UCSD-AML1 (cell line): ENCODE measurements at regions not wholly inside any gene's neighbourhood (a gene's known extent, or its start where the extent isn't known, plus 50 kb on each side); places are given as distances from the start of the nearest gene placed in this dataset.
"Not testable (repeated sequence)": the region's sequence is repeated elsewhere in the genome, so short reads cannot be mapped to it uniquely, and the experiment has no call there.

Source experiments
- DNase-seq: peaks from one replicate; lab custom pipeline; 2025; ENCODE audit not compliant: unreplicated experiment; lab: John Stamatoyannopoulos, UW

DNA sequence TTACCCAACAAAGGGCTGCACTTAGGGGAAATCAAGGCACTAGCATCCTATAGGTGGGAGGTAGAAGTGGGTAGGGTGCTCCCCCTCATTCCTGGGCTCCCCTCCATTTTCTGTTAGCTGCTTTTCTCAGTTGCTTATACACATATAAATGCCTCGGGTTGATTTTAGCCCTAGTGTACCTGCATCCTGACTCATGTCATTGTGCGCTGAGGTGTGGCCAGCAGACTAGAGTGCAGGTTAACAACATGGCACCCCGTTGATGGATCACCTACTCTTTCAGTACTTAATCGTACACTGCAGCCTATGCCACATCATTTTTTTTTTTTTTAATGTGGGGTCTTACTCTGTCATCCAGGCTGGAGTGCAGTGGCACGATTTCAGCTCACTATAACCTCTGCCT lies 144.0 kb upstream of the ITGB1 start:
- DNase-seq: no peak

DNA sequence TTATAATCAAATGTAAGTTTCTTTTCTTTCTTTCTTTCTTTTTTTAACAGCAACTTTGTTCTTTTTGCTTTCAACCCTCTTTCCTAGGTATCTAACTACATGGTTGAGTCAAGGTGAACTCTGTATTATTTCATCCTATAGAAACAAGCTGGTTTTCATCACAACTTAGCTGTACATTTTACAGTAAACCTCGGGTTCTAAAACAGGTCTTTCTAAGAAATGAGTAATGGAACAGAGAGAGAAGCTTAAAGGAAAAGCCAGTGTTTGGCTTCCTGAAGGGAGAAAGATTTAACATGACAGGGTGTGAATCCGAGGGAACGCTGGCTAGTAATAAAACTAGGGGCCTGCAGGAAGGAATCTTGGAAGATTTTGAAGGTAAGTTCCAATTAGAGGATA lies 143.4 kb upstream of the ITGB1 start:
- no peak for DNase-seq

DNA sequence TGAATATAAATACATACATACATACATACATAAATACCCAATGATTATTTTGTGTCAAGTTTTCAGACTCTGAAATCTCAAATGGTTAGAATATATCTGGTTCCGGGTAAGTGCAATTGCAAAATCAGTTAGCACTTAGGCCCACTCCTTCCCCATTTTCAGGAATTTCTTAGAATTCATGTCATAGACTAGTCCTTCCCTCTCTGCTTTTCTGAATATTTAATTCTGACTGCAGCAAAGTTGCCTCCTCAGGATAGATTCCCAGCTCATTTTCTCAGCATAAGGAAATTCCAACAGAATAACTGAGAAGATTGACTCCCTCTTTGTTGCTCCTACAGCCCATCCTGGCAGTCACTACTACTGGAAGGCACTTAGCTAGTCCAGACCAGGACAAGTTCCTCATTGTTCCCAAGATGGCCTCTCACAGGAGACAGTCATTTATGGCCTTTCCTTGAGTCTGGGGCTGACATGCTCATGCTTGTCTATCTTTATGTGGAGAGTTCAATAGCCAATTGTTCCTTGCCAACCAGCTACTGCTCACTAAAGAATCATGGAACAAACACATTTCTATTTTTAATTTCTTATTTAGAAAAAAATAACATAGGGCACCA lies 142.9 kb upstream of the ITGB1 start:
- DNase-seq: no peak

DNA sequence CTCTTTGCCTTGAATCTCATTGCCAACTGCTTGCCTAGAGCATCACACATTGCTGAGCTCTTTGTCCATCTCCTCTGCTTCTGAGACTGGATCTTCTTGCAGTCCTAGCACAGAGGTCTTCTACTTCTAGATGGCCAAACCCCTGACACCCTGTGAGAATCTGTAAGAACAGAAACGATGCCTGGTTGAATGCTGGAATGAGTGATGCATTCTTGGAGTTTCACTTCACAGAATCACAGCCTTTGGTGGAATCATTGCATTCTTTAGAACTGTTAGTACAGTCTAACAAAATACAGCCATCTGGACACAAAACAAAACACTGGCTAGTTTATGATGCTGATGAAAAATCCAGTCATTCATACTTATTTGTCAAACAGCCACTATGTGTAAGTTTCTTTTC lies 141.7 kb upstream of the ITGB1 start:
- DNase-seq: no peak

DNA sequence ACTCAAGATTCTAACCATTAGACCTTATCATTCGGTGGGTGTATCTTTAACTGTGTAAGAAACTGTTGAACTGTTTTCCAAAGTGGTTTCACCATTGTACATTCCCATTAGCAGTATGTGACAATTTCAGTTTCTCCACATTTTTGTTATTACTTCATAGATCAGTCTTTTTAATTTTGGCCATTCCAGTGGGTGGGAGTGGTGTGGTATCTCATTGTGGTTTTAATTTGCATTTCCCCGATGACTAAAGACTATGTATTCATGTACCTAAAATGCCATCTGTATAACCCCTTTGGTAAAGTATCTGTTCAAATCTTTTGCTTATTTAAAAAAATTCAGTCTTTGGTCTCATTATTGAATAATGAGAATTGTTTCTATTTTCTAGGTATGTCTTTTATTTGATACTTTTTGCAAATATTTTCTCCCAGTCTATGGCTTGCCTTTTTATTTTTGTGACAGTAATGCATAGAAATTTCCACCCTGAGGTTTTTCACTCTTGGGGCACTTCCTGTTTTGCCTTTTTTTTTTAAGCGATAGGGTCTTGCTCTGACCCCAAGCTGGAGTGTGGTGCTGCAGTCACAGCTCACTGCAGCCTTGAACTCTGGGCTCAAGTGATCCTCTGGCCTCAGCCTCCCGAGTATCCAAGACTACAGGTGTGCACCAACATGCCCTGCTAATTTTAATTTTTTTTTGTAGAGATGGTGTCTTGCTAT lies 141.1 kb upstream of the ITGB1 start:
- DNase-seq: no peak

DNA sequence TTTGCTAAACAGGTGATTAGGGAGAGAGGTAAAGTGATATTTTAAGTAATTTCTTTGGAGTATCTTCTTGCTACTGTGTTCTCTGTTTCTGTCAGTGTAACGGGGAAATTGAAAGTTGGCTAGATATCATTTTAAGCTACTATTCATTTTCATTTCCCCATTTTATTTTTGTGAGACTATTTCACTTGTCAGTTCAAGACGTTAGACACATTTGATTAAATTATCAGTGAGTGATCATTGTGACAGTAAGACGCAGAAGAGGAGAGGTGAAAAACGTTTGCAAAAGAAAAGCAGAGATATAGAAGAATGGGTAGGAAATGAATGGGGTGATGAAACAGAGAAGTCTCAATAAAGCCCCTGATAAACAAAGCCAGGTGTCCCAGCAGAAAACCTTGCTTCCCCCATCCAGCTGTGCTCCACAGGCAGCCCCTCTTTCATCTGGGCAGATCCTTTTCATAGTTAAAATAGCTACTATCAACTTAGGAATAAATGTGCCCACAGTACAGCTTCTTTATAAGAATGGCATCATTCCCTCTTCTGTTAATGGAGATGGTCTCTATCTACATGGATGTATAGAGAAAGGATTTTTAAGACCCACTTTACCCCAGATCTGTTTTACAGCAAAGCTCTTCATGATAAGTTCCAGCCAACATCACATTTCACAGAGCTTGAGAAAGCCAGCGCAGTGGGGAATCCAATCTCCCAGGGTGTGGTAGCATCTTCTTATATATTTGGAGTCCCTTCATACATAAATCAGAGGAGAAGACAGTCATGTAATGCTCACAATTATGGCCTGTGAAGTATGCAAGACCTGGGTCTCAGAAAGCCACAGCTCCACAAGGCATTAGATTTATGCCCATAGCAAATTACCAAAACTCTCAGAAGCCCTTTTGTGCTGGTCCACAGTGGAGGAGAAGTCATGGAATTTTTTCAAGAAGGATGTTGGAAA lies 138.1 kb upstream of the ITGB1 start:
- DNase-seq: no peak

DNA sequence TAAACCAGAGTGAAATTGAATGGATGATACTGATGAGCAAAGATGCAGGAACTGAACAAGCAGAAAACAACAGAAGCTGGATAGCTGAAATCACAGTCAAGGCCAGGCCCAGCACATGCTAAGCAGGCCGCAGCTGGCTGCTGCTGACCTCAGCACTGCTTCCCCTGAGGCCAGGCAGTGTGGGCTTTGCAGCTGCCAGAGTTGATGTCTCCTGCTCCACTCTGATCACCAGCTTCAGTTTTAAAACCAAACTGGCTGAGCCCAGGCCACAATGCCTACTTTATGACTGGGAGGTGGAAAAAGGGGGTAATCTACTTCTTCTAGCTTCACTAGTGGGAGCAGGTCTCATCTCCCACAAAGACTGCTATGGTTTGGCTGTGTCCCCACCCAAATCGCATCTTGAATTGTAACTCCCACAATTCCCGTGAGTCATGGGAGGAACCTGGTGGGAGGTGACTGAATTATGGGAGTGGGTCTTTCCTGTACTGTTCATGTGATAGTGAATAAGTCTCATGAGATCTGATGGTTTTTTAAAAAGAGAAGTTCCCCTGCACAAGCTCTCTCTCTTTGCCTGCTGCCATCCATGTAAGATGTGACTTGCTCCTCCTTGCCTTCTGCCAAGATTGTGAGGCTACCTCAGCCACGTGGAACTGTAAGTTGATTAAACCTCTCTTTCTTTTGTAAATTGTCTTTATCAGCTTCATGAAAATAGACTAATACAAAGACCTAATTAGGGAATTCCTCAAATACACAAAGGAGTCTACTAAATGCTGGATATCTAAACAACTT lies 136.4 kb upstream of the ITGB1 start:
- no peak for DNase-seq

DNA sequence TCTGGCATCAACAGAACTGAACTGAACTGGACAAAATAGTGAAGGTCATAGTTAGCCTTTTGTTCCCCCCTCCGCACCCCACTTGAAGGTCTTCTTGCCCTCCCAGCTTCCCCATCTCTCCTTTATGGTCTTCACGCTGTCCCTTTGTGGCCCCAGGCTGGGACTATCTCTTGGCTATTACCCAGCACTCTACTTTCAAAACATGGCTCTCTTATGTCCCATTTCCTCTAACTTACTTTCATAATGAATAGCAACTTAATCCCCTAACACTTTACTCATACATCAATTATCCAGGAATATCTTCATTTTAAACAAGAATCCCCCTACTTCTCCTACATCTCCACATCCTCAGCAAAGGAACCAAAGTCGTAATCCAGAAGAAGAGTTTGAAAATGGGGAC lies 135.3 kb upstream of the ITGB1 start:
- DNase-seq: no peak

DNA sequence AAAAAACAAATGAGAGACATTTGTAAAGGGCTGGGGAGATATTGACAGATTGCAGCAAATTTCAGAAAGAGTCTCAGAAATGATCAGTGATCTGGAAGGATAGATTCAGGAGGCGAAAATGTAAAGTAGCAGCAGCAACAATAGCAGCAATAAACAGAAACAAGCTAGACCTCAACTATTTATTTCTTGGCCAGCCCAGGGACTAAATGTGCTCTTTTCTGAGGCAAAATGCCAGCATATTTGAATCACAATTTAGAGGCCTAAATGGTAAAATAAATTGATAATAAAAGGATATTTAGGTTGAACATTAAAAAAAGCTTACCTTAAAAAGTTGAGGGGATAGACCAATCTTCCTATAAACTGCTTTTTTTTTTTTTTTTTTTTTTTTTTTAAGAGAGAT lies 134.6 kb upstream of the ITGB1 start:
- no peak for DNase-seq

DNA sequence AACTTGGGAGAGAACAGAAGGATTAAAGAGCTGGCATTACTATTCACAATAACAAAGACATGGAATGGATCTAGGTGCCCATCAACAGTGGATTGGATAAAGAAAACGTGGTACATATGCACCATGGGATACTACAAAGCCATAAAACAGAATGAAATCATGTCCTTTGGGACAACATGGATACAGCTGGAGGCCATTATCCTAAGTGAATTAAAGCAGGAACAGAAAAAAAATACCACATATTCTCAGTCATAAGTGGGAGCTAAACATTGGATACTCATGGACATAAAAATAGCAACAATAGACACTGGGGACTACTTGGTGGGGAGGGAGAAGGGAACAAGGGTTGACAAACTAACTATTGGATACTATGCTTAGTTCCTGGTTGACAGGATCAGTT lies 133.2 kb upstream of the ITGB1 start:
- DNase-seq: no peak

DNA sequence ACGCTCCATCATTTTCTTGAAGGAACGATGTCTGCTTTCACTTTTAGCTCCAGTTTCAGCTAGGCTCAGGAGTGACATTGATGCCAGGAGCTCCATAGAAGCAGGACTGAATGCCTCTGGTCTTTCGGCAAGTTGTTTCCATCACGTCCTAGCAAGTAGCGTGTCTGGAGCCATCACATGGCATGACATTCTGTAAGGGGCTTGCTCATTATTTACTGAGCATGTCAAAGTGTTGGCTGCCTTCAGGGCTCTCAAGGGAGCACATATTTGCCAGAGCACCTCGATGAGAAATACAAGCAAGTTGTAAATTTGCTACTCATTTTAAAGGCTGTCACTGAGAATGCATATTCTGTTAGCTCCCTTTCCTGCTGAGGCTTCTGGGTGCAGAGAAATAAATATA lies 131.0 kb upstream of the ITGB1 start:
- no peak for DNase-seq

DNA sequence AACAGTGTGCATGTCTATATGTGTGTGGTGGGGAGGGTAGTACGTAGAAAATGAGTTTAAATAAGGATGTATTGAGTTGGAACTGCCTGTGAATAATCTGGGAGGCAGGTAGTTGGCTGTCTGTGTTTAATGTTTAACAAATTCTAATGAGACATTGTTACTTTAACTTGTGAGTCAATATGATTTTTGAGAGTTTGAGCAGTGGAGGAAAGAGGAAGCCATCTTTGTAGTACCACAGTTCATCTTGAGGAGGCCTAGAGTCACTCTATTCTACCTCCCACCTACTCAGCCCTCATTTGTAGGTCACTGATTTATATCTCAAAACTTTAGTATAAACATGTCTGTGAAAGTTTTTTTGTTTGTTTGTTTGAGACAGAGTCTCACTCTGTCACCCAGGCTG lies 129.9 kb upstream of the ITGB1 start:
- DNase-seq: no peak

DNA sequence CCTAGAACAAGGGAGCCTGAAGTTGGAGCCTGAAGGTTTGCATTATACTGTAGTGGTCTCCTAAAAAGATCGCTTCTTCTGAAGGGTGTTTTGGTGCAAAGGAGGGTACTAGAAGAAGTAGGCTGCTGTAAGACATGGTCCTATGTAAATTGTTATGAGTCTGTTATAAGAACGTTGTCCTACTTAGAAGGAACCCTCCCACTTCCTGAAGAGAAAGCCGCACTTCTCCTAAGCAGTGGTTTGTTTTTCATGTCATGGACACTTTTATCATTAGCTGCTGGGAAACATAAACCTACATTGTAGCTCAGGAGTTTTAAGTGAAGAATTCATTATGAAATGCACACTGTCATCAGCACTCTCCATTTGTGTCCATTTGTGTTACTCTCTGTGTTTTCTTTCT lies 129.1 kb upstream of the ITGB1 start:
- DNase-seq: no peak

DNA sequence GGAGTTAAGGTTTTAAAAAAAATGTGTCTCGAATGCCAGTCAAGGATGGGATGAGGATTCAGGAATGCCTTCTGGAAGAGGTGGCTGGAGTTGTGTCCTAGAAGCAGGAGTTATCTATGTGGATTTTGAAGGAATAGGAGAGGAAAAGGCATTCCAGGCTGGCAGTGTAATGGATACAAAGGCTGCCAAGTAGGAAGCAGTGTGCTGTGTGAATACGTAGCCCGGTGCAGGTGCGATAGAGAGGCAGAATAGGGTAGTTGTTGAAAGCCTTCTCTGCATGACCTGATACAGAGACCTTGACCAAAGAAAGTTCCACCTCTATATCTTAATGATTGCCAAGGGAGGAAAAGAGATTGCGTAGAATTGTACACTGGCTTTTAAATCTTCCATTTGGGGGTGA lies 128.1 kb upstream of the ITGB1 start:
- no peak for DNase-seq

DNA sequence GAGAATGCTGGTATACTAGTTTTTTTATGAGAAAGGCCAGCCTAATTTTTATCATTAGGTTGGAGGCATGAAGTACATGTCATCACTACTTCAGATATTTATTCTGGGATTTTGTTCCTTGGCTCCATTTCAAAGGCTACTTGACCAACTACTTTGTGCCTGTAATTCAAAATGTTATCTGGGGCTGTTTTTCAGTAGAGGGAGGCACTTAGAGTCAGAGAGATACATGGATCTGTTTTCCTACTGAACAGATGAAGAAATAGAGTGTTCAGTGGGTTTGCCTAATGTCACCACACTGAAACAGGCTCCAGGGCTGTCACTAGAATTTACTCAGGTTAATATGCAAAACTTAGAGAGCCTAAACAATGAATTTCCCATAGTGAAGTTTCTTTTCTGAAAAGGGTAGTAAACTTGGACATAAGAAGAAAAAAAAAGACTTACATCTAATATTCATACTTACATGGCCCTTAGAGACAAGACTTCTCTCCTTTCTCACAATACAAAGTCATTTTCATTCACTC lies 127.3 kb upstream of the ITGB1 start:
- DNase-seq: no peak

DNA sequence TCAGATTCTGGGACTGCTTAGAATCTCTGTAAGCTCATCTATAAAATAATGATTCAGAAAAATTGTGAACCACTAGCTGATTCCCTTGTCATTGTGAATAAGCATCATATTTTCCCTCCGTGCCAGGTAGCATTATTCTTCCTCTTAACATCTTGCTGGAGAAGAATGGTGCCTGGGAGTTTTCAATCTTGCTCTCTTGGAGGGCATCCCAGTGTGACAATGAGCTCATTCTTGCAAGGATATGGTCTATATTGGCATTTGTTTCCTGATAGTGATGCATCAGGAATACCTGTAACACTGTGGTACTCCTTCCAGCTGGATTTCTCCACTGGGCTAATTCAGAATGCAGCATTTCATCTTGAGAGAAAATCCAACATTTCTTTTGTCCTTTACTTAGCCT lies 126.4 kb upstream of the ITGB1 start:
- no peak for DNase-seq

DNA sequence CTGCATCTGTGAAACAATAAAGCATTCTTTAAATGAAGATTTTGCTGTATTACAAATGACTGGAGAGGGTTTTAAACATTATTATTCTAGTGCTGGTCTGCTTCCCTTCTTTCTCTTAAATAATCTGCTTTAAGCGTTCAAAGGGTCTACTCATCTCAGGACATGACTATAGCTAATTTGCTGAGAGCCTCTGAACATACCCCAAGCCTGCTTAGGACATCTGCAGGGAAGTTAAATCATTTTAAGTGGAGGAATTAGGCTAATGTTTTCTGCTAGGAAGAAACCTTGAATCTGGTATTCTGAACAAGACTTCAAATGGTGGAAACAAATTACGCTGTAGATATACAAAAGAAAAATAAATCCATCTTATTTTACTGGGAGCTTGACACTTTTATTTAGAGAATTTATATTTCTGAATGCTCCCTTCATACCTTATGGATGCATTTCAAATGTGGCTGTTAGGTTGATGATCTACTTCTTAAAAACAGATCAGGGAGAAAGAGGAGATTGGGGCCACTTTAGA lies 124.4 kb upstream of the ITGB1 start:
- DNase-seq: no peak

DNA sequence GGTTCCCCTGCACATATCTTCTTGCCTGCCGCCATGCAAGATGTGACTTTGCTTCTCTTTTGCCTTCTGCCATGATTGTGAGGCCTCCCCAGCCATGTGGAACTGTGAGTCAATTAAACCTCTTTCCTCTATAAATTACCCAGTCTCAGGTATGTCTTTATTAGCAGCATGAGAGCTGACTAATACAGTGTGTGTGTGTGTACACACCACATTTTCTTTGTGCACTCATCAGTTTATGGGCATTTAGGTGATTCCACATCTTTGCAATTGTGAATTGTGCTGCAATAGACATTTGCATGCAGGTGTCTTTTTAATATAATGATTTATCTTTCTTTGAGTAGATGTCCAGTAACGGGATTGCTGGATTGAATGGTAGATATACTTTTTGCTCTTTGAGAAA lies 122.4 kb upstream of the ITGB1 start:
- not testable (repeated sequence) for DNase-seq

DNA sequence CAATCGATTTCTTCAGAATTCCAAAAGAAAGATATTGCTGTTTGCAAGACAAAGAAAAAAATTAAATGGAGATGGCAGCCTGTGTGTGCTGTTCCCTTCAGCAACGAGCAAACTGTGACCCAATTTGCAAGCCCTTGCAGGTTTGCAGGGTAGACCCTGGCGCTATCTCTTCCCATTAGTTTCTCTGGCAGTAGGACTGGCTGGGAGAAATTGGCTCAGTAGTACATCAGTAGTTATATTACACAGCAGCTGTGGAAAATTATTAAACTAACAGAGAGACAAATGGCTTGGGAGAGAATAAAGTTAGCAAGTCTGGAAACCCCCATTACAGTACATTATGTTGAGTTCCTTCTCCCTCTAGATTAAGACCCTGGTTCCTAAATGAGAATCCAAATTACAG lies 116.4 kb upstream of the ITGB1 start:
- DNase-seq: no peak

DNA sequence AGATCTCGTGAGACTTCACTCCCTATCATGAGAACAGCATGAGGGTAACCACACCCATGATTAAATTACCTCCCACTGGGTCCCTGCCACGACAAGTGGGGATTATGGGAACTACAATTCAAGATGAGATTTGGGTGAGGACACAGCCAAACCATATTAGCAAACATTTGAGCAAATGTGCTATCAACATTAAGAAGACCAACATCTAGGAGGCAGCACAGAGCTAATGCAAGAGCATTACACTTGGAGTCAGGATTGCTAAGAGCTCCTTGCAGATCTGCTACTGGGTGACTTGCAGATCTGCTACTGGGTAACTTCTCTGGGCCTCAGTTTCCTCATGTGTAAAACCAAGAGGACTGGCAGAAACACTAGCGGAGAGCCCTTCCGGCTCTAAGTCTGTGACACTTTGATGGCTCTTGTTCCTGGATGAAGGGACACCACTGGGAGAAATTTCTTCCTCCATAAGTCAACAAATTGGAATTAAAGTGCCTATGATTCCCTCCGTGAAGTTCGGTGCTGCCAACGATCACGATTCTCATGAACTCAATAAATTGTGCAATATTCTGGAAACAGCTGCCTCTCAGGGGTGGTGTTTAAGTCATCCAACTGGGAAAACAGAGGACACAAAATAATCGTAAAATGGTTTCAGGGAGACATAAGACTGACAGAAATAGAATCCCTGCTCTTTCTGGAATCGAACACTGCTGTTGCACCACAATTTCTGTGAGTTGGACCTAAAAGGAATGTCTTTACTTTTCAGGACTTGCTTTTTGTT lies 115.8 kb upstream of the ITGB1 start:
- DNase-seq: no peak
